Activated naive CD4-positive, alpha-beta T cell treated with Interleukin-2 at 50 U/mL for 16 hours (primary cell): ENCODE measurements at regions not wholly inside any gene's neighbourhood (a gene's known extent, or its start where the extent isn't known, plus 50 kb on each side); places are given as distances from the start of the nearest gene placed in this dataset.

Source experiments
- DNase-seq: peaks from one replicate; pipeline ENCODE4 v3.0.0-alpha.2; 2020

DNA sequence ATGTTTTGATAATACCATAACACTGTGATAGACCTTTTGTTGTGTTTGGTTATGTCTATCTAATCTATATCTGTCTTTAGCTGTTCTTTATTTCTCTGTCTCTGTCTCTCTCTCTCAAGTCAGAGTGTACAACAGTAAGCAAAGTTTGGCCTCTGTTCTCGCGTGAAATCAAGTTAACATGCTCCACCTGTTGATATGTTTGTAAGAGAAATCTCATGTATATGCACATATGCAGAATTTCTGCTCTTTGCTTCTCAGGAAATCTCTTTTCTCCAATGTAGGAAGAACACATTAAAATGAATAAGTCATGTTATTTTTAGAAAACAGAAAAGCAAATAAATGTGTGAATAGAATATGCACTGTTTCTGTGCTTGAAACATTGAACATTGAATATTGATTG is 425.5 kb upstream of the SEMA6D start:
- DNase-seq = no peak

DNA sequence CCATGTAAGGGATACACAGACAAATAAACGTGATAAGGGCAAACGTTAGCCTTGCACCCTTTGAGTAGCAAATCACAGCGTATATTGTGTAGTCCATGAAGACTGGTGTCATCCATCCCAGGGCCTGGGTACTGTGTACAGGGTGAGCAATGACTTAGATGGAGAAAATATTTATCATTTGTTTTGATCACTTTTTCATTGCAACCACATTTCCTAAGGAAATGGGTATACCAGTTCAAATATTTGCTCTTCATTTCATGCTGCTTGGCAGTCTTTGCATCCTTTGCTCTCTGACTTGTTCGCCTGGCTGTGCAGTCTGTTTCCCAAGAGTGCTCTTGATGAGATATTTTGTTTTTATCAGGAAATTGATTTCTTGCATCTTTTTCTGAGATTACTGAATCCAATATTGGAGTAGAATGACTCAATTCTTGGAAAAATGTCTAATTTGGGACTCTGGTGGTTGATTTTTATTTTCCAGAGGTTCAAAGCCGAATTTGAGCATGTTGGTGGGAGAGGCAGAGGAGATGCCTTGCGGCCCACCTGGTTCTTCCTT is 424.6 kb upstream of the SEMA6D start:
- no peak for DNase-seq

DNA sequence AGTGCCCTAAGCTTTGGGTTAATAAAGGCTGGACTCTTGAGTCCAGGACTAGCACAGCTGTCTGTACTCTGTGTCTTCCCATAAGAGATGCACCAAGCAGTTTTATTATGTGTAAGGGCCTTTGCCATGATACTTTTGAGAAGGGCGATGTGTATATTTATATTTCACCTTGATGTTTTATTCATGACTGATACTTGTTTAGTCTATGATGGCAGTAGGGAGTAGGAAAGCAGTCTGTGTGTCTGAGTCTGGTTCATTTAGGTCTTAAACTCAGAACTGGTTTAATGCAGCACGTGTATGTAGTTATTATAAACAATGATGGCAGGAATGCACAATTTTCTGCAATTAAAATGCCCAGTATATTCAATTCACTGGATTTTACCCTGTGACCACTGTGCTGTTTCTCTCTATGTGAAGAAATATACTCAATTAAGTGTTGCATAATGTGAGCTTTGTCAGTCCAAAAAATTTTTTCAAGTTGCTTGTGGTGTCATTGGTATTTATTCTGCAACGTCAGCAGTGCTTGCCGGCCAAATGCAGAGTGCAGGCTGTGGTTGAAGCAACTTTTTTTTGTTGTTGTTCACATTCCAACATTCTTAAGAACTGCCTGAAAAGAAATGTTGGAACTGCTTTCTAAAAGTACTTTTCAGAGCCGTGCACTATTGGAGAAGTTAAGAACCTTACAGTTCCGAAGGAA is 423.7 kb upstream of the SEMA6D start:
- DNase-seq = no peak

DNA sequence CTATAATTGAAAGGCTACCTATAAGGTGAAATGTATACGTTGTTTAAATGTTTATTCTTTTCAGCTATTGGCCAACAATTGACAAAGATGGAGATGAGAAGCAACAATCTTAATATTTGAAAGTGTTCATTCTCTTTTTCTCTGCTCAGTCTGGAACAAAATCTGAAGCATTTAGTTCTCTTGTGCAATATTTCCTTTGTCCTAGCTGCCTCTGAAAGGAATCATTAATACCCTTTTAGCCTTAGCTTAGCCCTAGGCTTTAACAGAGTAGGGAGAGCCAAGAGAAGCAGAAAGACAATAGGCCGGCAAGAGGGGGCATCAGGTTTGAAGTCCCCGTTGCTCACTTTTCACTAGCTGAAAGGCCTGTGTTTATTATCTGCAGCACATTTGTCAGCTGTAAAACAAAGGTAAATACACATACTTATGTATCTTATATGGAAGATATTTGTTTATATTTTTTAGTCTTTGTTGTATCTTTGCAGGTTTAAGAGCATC is 422.5 kb upstream of the SEMA6D start:
- DNase-seq = no peak

DNA sequence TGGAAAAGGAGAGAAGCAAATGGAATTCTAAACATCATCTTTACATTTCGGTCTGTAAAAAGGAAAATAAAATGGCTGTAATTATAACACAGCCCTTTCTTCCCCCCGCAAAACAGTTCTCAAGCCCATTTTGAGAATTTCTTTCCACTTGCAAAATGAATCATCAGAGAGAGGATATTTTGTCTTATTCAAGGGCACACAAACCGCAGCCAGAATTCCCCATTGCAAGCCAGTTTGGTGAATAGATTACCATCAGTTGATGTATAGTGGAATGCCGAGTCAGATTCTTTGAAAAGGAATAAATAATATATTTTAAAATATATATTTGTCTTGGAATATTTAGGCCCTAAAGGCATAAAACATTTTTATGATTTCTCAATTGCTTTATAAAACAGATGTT is 420.4 kb upstream of the SEMA6D start:
- no peak for DNase-seq

DNA sequence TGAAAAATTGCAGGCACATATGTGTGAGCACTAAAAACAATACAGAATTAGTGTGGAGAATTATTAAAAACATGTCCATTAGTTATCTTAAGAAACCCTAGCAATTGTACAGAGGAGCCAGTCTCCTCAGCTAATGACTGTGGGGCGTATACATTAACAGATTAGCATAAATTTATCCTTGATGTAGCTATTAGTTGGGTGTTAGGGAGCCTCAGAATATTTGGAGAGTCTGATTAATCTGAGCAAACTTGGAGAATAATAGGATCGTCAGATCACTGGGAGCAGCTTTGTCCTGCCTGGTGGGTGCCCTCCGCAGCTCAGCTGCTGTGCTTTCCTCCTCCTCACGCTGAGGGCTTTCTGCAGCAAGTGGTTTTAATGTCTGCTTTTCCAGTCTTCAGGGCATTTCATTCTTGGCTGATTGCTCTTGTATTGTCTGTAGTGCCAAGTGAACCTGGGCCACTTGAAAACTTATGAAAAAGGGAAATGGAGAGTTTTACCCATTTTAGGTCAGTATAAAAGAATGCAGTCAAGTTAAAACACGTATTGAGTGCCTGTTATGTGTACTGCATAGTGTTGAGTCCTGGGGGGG is 417.4 kb upstream of the SEMA6D start:
- no peak for DNase-seq

DNA sequence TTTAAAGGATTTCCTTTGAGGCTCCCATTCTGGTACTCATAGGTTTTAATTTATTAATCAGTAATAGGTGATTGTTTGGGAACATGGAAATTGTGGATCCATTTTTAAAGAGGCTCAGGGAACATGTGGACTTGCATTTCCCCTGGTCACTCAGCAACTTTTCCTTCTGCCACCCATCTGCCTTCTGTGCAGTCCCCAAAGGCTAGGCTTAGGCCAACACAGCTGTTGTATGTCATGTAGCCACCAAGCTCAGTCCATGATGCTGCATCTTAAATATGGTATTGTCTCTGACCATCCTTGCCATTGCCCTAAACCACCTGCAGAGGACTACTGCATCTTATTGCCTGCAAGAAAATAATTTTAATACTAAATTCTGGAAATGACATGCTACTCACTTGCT is 416.7 kb upstream of the SEMA6D start:
- no peak for DNase-seq

DNA sequence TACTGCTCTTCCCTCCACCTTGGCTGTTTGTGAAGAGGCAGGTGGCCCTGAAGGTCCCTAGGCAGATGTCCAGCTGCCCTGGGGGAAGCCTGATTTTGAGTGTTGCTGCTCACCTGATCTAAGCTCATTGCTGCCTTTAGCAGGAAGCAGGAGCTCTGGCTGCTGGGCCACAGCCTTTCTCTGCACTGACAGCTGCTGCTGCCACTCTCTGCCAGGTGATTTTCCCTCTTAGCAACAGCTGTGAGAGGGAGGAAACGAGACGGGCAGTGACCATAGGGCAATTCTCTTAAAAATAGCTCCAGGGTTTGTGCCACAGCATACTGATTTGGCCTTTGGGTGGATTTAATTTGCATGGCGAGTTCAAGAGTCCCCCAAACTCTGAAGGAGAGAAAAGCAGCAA is 415.8 kb upstream of the SEMA6D start:
- DNase-seq = no peak

DNA sequence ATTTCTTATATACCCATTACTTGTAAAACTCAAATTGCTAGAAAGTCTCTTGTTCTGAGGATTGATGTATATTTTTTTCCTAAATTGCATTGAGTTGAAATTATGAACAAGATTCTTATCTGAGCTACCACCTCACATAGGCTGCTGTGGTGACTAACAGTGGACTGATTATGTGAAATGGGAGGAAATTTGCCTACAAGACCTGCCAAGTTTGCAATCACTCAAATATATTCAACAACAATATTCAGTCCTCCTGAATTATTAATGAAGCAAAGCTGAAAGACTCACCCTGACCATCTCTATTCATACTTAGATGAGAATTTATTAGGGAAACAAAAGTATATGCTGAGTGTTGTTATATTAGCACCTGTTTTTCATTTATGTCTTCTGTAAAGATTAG is 412.6 kb upstream of the SEMA6D start:
- no peak for DNase-seq

DNA sequence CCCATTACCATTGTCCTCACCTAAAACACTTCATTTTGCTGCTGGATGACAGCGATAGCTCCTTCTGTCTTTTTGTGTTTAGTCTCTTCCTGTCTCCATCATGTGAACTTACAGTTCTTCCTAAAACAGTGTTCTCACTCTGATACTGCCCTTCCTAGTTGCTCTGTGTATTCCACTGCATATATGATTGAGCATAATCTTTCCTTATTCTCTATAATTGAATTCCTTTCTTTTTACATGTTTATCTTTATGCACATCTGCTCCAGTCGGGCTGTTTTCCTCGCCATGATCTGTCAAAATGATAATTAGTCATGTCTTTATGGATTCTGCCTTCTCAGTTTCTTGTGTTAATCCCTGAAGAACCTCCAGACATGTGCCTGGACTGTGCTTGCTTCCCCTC is 405.1 kb upstream of the SEMA6D start:
- DNase-seq = no peak

DNA sequence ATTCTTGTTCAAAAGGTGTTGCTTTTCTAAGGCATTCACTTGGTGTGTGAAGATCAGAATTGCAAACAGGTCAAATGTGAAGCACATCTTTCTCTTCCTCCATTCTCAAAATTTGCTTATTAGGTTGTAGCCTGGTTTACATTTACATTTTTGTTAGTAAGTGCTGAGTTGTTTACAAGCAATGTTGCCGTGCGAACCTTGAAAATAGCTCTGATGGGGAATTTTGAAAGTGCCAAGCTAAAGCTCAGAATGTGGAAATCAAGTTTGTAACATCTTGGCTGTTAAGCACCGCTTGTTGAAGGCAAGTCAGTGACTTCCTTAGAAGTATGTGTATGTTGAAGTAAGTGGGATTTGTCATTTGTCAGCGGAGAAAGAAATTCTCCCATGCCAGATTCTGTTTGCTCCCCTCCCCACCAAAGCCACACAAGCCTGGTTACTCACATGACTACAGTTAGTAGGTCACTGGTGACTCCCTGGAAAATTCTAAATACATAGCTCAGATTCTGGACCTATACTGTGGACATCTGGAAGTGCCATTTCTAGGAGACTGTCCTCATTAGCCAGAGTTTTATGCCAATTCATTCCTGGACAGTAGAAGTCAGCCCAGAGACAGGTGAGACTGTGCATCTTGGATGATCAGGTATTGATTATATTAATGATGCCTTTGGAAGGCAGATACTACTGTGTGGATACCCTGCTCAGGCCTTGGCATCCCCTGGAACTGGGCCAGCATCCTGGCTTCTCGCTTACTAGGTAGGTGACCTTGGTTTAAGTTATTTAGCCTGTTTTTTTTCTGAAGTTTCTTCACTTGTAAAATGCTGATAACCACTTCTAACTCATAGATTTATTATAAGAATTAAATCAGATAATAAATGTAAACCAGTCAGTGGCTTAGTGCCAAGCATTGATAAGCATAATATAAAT is 390.6 kb upstream of the SEMA6D start:
- no peak for DNase-seq

DNA sequence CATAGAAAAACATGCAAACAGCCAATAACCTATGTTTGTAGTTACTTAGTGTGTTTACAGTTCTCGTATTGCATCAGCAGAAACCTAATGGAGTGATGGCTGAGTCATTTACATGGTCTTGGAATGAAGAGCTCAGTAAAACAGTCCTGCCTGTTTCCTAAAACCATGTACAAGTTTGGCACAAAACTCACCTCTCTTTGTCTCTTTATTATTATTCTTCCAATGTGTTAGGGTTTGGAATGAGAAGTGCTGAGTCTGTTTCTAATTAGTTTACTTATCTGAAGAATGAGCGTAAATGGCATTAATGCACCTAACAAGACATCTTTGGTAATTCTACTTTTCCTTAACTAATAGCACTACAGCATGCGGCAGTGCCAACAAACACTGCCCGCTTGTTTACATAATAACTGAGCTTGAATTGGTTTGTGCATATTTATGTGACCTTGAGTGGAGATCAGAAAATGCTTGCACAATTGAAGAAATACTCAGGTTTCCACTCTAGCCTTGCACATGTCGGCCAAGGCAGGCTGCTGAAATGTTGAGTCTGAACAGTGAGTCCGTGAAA is 385.4 kb upstream of the SEMA6D start:
- no peak for DNase-seq

DNA sequence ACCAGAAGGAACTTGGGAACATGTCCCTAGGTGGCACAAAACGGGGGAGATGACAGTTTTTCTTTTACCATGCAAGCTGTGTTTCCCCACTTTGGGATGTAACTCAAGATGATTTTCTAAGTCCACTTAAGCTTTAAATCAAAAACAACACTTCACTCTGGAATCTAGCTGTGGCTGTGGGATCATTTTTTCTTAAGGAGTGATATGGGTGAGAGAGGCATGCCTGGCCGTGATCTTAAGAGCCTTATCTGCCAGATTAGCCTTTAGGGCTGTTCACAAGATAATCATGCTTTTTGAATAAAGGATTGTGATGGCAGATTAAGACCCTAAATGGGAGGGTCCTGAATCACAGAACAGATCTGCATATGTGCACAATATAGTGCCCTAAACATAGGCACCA is 384.8 kb upstream of the SEMA6D start:
- no peak for DNase-seq

DNA sequence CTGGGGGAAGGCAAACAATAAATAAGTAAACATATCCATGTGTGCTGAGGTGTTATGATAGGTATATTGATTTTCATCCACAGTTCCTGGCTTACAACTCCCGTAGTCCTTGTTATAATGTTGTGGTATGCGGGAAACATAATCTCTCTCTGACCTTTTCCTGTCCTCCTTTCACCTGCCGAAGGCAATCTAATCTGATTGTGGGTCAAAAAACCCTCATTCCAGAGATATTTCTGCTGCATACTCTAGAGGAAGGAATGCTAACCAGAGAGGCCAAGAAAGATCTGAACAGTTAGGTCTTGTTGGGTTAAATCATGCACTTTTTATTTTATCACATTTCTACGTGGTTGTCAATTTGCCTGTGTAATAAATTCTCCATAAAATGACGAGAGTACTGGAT is 383.6 kb upstream of the SEMA6D start:
- DNase-seq = no peak

DNA sequence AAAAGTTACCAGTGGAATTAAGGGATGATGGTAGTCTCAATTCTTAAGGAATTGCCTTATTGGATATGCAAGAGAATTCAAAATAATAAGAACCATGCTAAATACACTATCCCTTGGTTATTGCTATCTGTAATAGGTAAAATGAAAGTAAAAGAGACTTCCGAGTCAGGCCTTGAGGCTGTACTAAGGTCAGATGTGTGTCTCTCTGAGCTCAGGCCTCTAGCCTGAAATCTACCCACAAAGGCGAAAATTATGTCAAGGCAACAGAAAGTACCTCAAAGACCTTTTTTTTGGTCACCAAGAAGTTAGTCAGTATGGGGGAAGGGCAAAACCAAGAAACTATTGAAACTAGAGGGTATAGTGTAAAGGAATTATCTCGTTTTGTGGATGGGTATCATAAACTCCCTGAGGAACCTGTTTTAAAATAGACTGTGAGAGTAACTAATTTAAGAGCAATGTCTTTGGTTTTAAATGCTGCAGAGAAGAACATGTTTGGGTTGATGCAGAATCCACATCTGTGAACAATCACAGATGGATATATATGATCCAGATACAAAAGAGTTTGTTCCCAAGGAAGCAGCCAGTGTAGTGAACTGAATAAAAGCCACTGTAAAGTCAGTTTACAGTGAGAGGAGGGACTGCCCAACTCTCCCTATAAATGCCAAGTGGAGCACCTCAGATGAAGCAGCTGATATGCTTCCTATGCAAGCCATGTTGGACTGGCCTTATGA is 382.3 kb upstream of the SEMA6D start:
- no peak for DNase-seq

DNA sequence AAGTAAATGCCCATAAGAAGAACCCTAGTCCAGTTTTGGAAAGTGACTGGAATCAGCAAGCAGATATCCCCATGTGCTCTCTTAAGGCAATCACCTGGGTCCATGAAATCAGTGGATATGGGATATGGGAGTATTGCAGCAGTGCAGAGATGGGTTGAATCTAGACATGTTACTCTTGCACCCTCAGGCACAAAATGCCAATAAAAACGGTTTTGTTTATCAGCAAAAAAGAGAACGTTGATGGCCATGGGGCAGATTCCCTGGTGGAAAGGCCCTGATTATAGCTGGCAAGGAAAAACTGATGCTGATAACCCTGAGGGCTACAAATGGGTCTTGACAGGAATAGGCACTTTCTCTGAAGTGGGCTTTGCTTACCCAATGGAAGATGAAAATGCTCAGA is 380.2 kb upstream of the SEMA6D start:
- no peak for DNase-seq

DNA sequence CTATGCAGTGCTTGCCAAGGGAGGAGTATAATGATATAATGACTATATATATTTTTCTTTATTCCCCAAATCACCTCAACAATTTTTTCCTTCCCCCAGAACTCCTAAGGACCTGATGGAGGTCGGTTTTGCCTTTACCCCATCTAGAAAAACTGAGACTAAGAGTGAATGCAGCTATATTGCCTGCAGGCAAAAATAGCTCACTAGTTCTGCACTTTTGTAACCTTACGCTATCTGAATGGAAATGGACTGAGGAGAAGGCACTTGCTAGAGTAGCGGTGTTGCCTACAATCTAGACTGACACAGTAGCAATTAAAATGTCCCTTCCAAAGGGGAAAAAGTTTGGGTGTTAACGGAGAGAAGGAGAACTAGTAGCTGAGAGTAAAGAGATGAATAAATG is 379.5 kb upstream of the SEMA6D start:
- no peak for DNase-seq

DNA sequence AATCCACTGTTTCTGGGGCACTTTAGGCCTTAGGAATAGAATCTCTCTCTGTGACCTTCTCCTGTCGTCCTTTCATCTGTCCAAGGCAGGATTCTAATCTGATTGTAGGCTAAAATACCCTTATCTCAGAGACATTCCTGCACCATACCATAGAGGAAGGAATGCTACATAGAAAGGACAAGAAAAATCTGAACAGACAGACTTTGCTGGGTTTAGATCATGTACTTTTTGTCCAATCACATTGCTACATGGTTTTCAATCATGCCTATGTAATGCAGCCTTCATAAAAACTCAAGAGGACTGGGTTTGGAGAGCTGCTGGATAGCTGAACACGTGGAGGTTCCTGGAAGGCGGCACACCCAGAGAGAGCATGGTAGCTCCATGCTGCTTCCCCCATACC is 378.5 kb upstream of the SEMA6D start:
- DNase-seq = no peak

DNA sequence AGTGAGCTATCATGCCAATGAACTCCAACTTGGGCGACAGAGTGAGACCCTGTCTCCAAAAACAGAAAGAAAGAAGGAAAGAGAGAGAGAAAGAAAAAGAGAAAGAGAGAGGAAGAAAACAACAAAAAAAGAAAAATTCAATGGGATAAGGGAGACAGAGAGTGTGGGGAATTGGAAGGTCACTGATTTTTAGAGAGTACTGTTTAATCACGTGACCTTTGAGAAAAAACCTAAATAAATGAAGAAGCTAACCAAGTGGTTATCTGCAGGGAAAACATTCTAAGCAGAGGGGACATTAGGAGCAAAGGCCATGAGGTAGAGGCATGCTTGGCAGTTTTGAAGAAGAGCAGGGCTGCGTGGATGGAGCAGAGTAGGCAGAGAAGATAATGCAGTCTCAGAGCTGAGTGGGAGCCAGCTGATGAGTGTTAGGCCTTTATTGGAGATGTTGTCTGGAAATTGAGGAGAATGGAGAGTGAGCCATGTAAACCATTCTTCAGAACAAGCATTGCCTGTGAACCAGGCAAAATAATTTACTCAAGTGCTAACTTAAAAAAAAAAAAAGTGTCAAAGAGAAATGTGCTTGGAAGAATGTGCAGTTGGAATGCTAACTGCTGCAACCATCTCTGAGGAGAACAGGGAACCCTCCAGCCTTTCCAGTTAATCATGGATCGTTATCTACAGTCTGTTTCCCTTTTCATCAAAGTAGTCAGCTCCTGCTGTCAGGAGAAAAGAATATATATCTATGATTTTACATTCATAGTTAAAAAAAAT is 377.3 kb upstream of the SEMA6D start:
- no peak for DNase-seq

DNA sequence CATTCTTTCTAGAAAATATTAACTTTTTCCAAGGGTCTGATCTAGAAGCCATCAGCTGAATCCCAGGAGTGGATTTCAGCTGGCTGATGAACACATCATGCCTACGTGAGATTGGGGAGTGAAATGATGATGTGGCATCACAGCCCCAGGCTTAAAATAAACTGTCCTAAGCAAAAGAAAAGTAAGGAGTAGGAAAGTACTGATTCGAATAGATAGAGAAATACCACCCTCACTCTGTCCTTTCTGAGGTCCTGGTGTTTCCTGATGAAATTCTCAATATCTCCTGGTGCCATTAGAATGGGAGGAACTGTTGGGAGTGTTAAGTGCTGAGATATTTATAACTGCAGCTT is 376.8 kb upstream of the SEMA6D start:
- DNase-seq = no peak

DNA sequence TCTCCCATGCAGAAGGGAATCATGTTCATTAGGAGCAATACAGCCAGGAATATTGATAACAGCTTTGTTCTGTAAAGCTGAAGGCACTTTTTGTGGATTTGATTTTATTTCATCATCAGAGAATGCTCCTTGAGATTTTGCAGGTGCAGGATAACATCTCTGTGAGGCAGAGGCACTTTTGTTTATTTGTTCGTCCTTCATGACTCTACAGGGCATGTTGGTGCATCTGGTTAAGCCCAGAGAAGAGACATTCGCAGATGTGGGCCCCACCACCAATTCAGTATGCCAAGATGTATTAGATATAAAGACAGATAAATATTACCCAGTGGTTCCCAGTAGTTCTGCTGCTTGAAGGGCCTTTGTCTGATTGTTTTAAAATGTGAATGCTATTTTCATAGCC is 368.1 kb upstream of the SEMA6D start:
- DNase-seq = no peak

DNA sequence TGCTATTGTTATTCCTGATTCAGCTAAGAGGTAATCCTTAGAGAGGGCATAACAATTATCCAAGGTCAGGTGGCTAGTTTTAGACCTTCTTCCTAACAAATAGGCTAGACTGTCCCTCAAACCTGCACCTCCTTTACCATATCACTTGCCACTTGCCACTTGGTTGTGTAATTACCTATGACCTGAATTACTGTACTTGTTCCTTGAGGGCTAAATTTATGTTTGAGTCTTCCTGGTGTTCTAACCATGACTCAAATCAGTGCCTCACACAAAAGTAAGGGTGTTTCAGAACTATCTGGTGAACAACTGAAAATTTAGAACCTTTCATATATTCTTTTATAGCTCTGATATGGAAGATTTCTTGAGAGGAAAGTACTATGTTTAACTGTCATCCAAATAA is 365.8 kb upstream of the SEMA6D start:
- DNase-seq = no peak
